Osteoblast (primary cell): ENCODE measurements at regions not wholly inside any gene's neighbourhood (a gene's known extent, or its start where the extent isn't known, plus 50 kb on each side); places are given as distances from the start of the nearest gene placed in this dataset.

Experiments
- DNase-seq: peaks from one replicate; pipeline ENCODE4 v3.0.0; 2011; ENCODE audit warnings: low spot score, mixed read lengths; ENCODE audit not compliant: insufficient read length; ENCODE audit errors: missing footprints
- H2AFZ ChIP-seq: 2 replicates; pipeline ENCODE4 v1.6.0; 2011; ENCODE audit warnings: mild to moderate bottlenecking, low read length
- H3K27ac ChIP-seq: 2 replicates; pipeline ENCODE4 v1.5.1; 2011; ENCODE audit warnings: mild to moderate bottlenecking, low read depth, low read length, moderate library complexity
- H3K27me3 ChIP-seq: 2 replicates; pipeline ENCODE4 v1.6.0; 2012; ENCODE audit warnings: mild to moderate bottlenecking, control low read depth, inconsistent platforms, low read length, moderate library complexity; ENCODE audit not compliant: insufficient read depth
- H3K36me3 ChIP-seq: 2 replicates; pipeline ENCODE4 v1.5.1; 2011; ENCODE audit warnings: mild to moderate bottlenecking, low read length, control low read depth, moderate library complexity; ENCODE audit not compliant: insufficient read depth
- H3K4me1 ChIP-seq: 2 replicates; pipeline ENCODE4 v1.5.1; 2011; ENCODE audit warnings: mild to moderate bottlenecking, low read length, control low read depth, moderate library complexity; ENCODE audit not compliant: insufficient read depth
- H3K4me2 ChIP-seq: 2 replicates; pipeline ENCODE4 v1.6.0; 2011; ENCODE audit warnings: mild to moderate bottlenecking, low read length; ENCODE audit not compliant: insufficient read depth
- H3K4me3 ChIP-seq: fragments of 200-600 bp; sonication (generic); 3 replicates; pipeline ENCODE4 v1.5.1; 2012; ENCODE audit warnings: mild to moderate bottlenecking, low read length, inconsistent platforms; ENCODE audit not compliant: insufficient read depth
- H3K79me2 ChIP-seq: 2 replicates; pipeline ENCODE4 v1.6.0; 2012; ENCODE audit warnings: mild to moderate bottlenecking, low read length, control low read depth, inconsistent platforms; ENCODE audit not compliant: insufficient read depth
- H3K9me3 ChIP-seq: 2 replicates; pipeline ENCODE4 v1.5.1; 2011; ENCODE audit warnings: low read depth, low read length, control low read depth
- H4K20me1 ChIP-seq: 2 replicates; pipeline ENCODE4 v1.6.0; 2012; ENCODE audit warnings: mild to moderate bottlenecking, low read length, control low read depth; ENCODE audit not compliant: insufficient read depth
- CTCF ChIP-seq: IDR thresholded peaks from 2 replicates; pipeline ENCODE4 v1.5.1; 2011; ENCODE audit warnings: mild to moderate bottlenecking, low read depth, low read length, moderate library complexity; ENCODE audit errors: extremely low read depth

- H3K79me2 ChIP-seq = no peaks in the 10 kb centered on the region
- no peaks in the 10 kb centered on the region for H4K20me1 ChIP-seq
- no peak overlapping the region for H2AFZ ChIP-seq
- H3K4me1 ChIP-seq = no peaks in the 10 kb centered on the region
- H3K27ac ChIP-seq = no peak overlapping the region
- no peaks in the 10 kb centered on the region for H3K9me3 ChIP-seq
- no peaks in the 10 kb centered on the region for H3K36me3 ChIP-seq
- H3K4me3 ChIP-seq = no peak overlapping the region
- DNase-seq = no peak
- no peak overlapping the region for H3K4me2 ChIP-seq
- H3K27me3 ChIP-seq = no peaks in the 10 kb centered on the region
- TF ChIP-seq CTCF = no peak
Measured at GRCh38 chr18:25962919-25963318, 127.5 kb downstream of the SS18 start.

- no peak for TF ChIP-seq CTCF
- H3K4me1 ChIP-seq = no peaks in the 10 kb centered on the region
- H3K4me2 ChIP-seq = no peak overlapping the region
- H2AFZ ChIP-seq = no peak overlapping the region
- no peak for DNase-seq
- no peaks in the 10 kb centered on the region for H3K36me3 ChIP-seq
- no peaks in the 10 kb centered on the region for H3K27me3 ChIP-seq
- H3K79me2 ChIP-seq = no peaks in the 10 kb centered on the region
- H4K20me1 ChIP-seq = no peaks in the 10 kb centered on the region
- H3K9me3 ChIP-seq = no peaks in the 10 kb centered on the region
- no peak overlapping the region for H3K4me3 ChIP-seq
- H3K27ac ChIP-seq = no peak overlapping the region
Measured at GRCh38 chr18:25962176-25962575, 128.2 kb downstream of the SS18 start.

GRCh38 chr18:25957017-25957416 is 133.4 kb downstream of the SS18 start:
- no peak for TF ChIP-seq CTCF
- H3K79me2 ChIP-seq = no peaks in the 10 kb centered on the region
- no peaks in the 10 kb centered on the region for H3K36me3 ChIP-seq

GRCh38 chr18:25953111-25953510 is 137.3 kb downstream of the SS18 start:
- Histone ChIP-seq H4K20me1 (no peaks in the 10 kb centered on the region), H3K27ac (no peak overlapping the region), H3K9me3 (no peaks in the 10 kb centered on the region), H2AFZ (no peak overlapping the region), H3K36me3 (no peaks in the 10 kb centered on the region), H3K4me1 (no peaks in the 10 kb centered on the region), H3K4me2 (peak overlapping the region; percentile 65), H3K4me3 (no peak overlapping the region), H3K27me3 (no peaks in the 10 kb centered on the region), H3K79me2 (no peaks in the 10 kb centered on the region)
- no peak for TF ChIP-seq CTCF
- no peak for DNase-seq

More at GRCh38 chr18:25957017-25957416, 133.4 kb downstream of the SS18 start:
- no peak for DNase-seq
- Histone ChIP-seq H3K4me1 (no peaks in the 10 kb centered on the region), H3K4me2 (no peak overlapping the region), H4K20me1 (no peaks in the 10 kb centered on the region), H3K4me3 (no peak overlapping the region), H3K9me3 (no peaks in the 10 kb centered on the region), H2AFZ (no peak overlapping the region), H3K27ac (no peak overlapping the region), H3K27me3 (no peaks in the 10 kb centered on the region)
